ENCODE measurements at regions not wholly inside any gene's neighbourhood (a gene's known extent, or its start where the extent isn't known, plus 50 kb on each side); places are given as distances from the start of the nearest gene placed in this dataset.
A peak's percentile ranks its signal among the peaks of the same experiment; 100 is the strongest.
"Not testable (repeated sequence)": the region's sequence is repeated elsewhere in the genome, so short reads cannot be mapped to it uniquely, and the experiment has no call there.

- no peak for TF ChIP-seq CTCF (IDR thresholded peaks at IDR 0.05)
- no peak for TF ChIP-seq POLR2A (IDR thresholded peaks at IDR 0.05)
- 76 to 95% methylated on average over 5 of the region's 5 CpGs for WGBS, 2 donors
- intact Hi-C loops (cut with DNase I; ENCODE audit: low total_unique reads) = no loop called here
- no peak overlapping the region for H3K4me3 ChIP-seq (ENCODE audit: low read depth, poor library complexity, severe bottlenecking)
- DNase-seq (ENCODE audit: low spot score in 2 of 2) = no peak
Measured at GRCh38 chrX:56029188-56029587, 203.0 kb upstream of the KLF8 start.

GRCh38 chrX:56029691-56030090, 202.5 kb upstream of the KLF8 start:
- intact Hi-C loops (cut with DNase I; ENCODE audit: low total_unique reads) = no loop called here
- no peak for TF ChIP-seq POLR2A (IDR thresholded peaks at IDR 0.05)
- no peak for TF ChIP-seq CTCF (IDR thresholded peaks at IDR 0.05)
- no peak overlapping the region for H3K4me3 ChIP-seq (ENCODE audit: low read depth, poor library complexity, severe bottlenecking)
- DNase-seq (ENCODE audit: low spot score in 2 of 2) = no peak
- WGBS, 2 donors = 85 to 93% methylated on average over 8 of the region's 8 CpGs

- no peak for DNase-seq (ENCODE audit: low spot score in 2 of 2)
- intact Hi-C loops (cut with DNase I; ENCODE audit: low total_unique reads) = no loop called here
- WGBS, 2 donors = 89 to 100% methylated on average over 10 to 13 of the region's 13 CpGs
- no peak for TF ChIP-seq POLR2A (IDR thresholded peaks at IDR 0.05)
- no peak for TF ChIP-seq CTCF (IDR thresholded peaks at IDR 0.05)
- H3K4me3 ChIP-seq (ENCODE audit: low read depth, poor library complexity, severe bottlenecking) = no peak overlapping the region
Measured at GRCh38 chrX:56031409-56031808, 200.7 kb upstream of the KLF8 start.

GRCh38 chrX:56033495-56034180, 198.5 kb upstream of the KLF8 start:
- intact Hi-C loops (cut with DNase I; ENCODE audit: low total_unique reads) = no loop called here
- 29 to 31% methylated on average over 2 of the region's 2 CpGs for WGBS, 2 donors
- H3K4me3 ChIP-seq (ENCODE audit: low read depth, poor library complexity, severe bottlenecking) = no peak overlapping the region
- DNase-seq (ENCODE audit: low spot score in 2 of 2) = no peak
- TF ChIP-seq CTCF (IDR thresholded peaks at IDR 0.05) (no peak), POLR2A (IDR thresholded peaks at IDR 0.05) (no peak)

- 85 to 87% methylated on average over 11 to 22 of the region's 22 CpGs for WGBS, 2 donors
- intact Hi-C loops (cut with DNase I; ENCODE audit: low total_unique reads); H3K4me3 ChIP-seq (ENCODE audit: low read depth, poor library complexity, severe bottlenecking): not testable (repeated sequence)
- DNase-seq (ENCODE audit: low spot score in 2 of 2) = peak in 1 of 2 donors; percentile 46
Measured at GRCh38 chrX:56052673-56053330, 179.4 kb upstream of the KLF8 start.

GRCh38 chrX:56057325-56057724, 174.8 kb upstream of the KLF8 start:
- no peak overlapping the region for H3K4me3 ChIP-seq (ENCODE audit: low read depth, poor library complexity, severe bottlenecking)
- intact Hi-C loops (cut with DNase I; ENCODE audit: low total_unique reads) = no loop called here
- 79 to 87% methylated on average over 4 of the region's 4 CpGs for WGBS, 2 donors
- DNase-seq (ENCODE audit: low spot score in 2 of 2) = peak in 1 of 2 donors; percentile 54
- TF ChIP-seq CTCF (IDR thresholded peaks at IDR 0.05) = no peak
- no peak for TF ChIP-seq POLR2A (IDR thresholded peaks at IDR 0.05)

Measured in lower leg skin (tissue), 4 donors.